Duodenal mucosa (tissue), 2 donors: ENCODE measurements at regions not wholly inside any gene's neighbourhood (a gene's known extent, or its start where the extent isn't known, plus 50 kb on each side); places are given as distances from the start of the nearest gene placed in this dataset.

Experiments used
- H3K27ac ChIP-seq: one replicate; pipeline ENCODE4 v1.7.0; 2013; ENCODE audit warnings: low read depth, low read length
- H3K27me3 ChIP-seq, 2 donors: one replicate each; pipeline ENCODE4 v1.7.0; 2013; ENCODE audit warnings: low read length in 2 of 2, control low read depth in 1 of 2; ENCODE audit not compliant: insufficient read depth in 2 of 2, control insufficient read depth in 1 of 2
- H3K36me3 ChIP-seq, 2 donors: one replicate each; pipeline ENCODE4 v1.7.0; 2013; ENCODE audit warnings: low read length in 2 of 2, control low read depth in 1 of 2; ENCODE audit not compliant: insufficient read depth in 2 of 2, control insufficient read depth in 1 of 2
- H3K4me1 ChIP-seq, 2 donors: one replicate each; pipeline ENCODE4 v1.7.0; 2013; ENCODE audit warnings: low read length in 2 of 2, control low read depth in 1 of 2; ENCODE audit not compliant: insufficient read depth in 2 of 2, control insufficient read depth in 1 of 2
- H3K4me3 ChIP-seq, 2 donors: one replicate each; pipeline ENCODE4 v1.7.0; 2013; ENCODE audit warnings: low read length in 2 of 2, low read depth in 1 of 2
- H3K9ac ChIP-seq, 2 donors: one replicate each; pipeline ENCODE4 v1.7.0; 2013; ENCODE audit warnings: low read length in 2 of 2, low read depth in 1 of 2
- H3K9me3 ChIP-seq, 2 donors: one replicate each; pipeline ENCODE4 v1.7.0; 2013; ENCODE audit warnings: low read length in 2 of 2, control low read depth in 1 of 2; ENCODE audit not compliant: control insufficient read depth in 1 of 2

DNA sequence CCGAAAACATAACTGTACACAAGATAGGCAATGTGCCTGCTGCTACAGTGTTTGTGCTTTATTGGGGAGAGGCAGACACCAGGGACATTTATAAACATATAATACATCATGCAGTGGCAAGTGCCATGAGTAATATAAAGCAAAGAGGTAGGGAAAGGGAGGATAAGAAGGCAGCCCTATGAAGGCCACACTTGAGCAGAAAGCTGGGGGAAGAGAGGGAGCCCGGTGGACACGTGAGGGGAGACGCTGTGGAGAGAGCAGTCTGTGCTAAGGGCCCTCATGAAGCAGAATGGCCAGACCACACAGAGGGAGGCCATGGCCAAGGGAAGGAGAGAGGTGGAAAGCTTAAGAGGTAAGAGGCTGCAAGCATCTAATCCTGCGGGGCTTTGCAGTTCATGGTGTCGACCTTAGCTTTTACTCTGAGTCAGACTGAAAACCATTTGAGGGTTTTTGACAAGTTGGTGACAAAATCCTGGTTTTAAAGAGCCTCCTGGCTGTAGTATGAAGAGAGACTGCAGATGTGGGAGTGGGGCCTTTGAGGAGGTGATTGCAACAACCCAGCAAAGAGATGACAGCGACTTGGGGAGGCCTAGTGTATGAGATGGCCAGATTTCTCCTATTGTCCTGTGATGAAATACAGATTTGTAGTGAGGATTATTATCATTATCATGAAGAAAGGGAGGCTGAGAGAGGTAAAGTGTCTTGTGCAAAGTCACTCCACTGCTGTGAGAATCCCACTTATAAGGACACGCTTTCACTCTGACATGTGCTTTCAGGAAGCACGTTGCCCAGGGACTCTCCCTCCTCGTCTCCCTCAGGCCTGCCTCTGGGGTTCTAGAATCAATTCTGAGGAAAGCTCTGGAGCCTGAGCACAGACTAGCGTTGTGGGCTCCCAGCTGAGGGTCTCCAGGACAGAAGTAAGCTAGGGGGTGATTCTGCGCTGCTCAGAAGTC is 192.9 kb downstream of the RHOU start:
- peaks cover 7 to 14% of the 10 kb centered on the region in 2 donors for H3K4me1 ChIP-seq
- no peak overlapping the region for H3K4me3 ChIP-seq
- no peaks in the 10 kb centered on the region for H3K27me3 ChIP-seq
- no peak overlapping the region for H3K27ac ChIP-seq
- H3K9ac ChIP-seq: no peak overlapping the region
- H3K9me3 ChIP-seq: no peaks in the 10 kb centered on the region
- no peaks in the 10 kb centered on the region for H3K36me3 ChIP-seq

DNA sequence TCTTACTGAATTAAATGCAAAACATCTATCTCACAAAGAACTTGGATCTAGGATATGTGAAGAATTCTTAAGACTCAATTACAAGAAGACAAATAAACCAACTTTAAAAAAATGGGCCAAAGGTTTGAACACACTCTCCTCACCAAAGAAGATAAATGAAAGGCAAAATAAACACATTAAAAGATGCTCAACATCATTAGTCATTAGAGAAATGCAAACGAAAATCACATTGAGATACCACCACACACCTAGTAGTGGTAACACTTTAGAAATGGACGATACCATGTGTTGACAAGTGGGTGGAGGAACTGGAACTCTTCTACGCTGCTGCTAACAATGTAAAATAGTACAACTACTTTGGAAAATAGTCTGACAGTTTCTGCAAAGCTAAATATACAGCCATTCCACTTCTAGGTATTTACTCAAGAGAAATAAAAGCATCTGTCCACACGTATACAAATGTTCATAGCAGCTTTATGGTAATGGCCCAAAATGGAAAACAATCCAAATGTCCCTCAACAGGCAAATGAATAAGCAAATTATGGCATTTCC is 194.3 kb downstream of the RHOU start:
- no peak overlapping the region for H3K4me3 ChIP-seq
- no peak overlapping the region for H3K27ac ChIP-seq
- no peaks in the 10 kb centered on the region for H3K27me3 ChIP-seq
- no peaks in the 10 kb centered on the region for H3K36me3 ChIP-seq
- peaks cover 14 to 28% of the 10 kb centered on the region in 2 donors for H3K4me1 ChIP-seq
- no peaks in the 10 kb centered on the region for H3K9me3 ChIP-seq
- no peak overlapping the region for H3K9ac ChIP-seq

- Histone ChIP-seq H3K36me3 (no peaks in the 10 kb centered on the region), H3K9me3 (no peaks in the 10 kb centered on the region), H3K4me1 (peaks cover 19 to 37% of the 10 kb centered on the region in 2 donors), H3K4me3 (no peak overlapping the region), H3K27me3 (no peaks in the 10 kb centered on the region), H3K27ac (no peak overlapping the region), H3K9ac (no peak overlapping the region)
Measured at GRCh38 chr1:228930479-228930957, 195.2 kb downstream of the RHOU start.

DNA sequence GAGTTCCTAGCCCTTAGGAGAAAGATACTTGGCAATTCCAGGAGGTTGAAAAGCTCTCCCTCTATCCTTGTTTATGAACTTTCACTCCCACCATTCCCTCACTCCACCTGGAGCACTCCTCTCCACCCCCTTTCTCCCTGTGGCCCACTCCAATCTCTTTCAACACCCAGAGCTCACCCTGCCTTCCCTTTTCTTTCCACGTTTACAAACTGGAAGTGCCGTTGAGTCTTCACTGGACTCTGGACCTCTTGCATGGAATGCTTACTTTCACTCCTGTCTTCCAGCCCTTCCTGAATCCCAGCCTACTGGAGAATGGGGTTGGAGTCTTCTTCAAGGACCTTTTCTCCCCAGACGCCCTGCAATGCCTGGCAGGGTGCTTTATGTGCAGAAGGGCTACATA is 198.5 kb downstream of the RHOU start:
- no peaks in the 10 kb centered on the region for H3K27me3 ChIP-seq
- no peaks in the 10 kb centered on the region for H3K9me3 ChIP-seq
- H3K4me3 ChIP-seq: peak overlapping the region in 1 of 2 donors; percentile 41
- no peaks in the 10 kb centered on the region for H3K36me3 ChIP-seq
- H3K4me1 ChIP-seq: peaks cover 49 to 68% of the 10 kb centered on the region in 2 donors
- H3K27ac ChIP-seq: no peak overlapping the region
- H3K9ac ChIP-seq: no peak overlapping the region

DNA sequence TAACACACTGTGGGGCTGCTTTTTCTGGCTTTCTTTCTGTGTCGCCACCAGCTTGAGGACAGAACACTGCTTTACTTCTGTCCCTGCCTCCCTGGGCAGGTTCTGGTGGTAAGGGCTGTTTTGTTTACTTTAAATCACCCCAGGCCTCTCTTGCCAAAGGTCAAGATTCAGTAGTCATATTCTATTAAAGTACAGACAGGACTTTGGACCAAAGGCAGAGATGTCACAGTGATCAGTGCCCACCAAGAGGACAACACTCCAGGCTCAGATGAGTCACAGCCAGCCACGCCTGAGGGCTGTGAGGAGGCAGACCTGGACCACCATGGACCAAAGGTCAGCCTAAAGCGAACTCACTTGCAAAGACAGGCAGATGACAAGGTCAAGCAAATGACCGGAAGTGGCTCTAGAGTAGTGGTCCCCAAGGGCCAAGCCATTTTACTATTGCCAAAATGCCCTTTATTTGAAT is 200.0 kb downstream of the RHOU start:
- Histone ChIP-seq H3K27ac (no peak overlapping the region), H3K27me3 (no peaks in the 10 kb centered on the region), H3K36me3 (no peaks in the 10 kb centered on the region), H3K9me3 (no peaks in the 10 kb centered on the region), H3K4me1 (peaks cover 49 to 68% of the 10 kb centered on the region in 2 donors), H3K4me3 (no peak overlapping the region), H3K9ac (no peak overlapping the region)

DNA sequence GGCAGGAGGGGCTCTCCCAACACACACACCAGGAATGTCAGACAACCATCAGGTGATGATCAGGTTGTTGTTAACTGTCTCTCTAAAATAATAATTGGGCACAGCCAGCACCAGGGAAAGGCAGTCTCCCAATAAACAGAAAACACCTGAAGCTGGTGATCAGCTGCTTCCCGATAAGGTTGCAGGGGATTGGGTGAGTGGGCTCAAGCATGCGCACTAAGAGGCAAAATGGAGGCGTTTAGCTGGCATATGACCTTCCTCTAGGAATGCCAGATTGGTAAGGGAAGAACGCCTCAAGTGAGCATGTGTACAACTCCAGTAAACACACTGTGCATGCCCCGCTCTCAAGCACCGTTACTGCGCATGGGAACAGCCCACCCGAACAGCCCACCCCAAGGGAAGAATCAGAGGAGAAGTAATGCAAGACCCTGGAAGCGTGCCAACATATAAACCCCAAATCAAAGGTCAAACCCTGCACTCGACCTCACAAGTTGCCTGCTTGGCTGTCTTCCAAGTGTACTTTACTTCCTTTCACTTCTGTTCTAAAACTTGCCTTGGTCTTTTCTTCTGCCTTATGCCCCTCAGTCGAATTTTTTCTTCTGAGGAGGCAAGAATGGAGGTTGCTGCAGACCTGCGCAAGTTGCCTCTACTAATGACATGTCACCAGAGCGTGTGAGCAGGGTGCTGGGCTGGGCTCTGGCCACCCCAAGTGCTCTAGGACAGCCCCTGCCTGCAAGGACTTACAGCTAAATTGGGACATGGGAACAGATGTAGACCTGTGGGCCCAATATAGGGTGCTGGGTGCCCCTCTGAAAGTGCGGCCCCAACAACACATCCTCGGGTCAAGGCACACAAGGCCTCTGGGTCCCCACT is 200.8 kb downstream of the RHOU start:
- peak overlapping the region; percentile 46 for H3K27ac ChIP-seq
- no peaks in the 10 kb centered on the region for H3K9me3 ChIP-seq
- no peaks in the 10 kb centered on the region for H3K27me3 ChIP-seq
- peak overlapping the region in 1 of 2 donors; percentile 26 for H3K4me3 ChIP-seq
- no peaks in the 10 kb centered on the region for H3K36me3 ChIP-seq
- H3K9ac ChIP-seq: peak overlapping the region in 1 of 2 donors; percentile 35
- H3K4me1 ChIP-seq: peaks cover 43 to 65% of the 10 kb centered on the region in 2 donors

GRCh38 chr1:228936881-228937280 is 201.6 kb downstream of the RHOU start:
- Histone ChIP-seq H3K27me3 (no peaks in the 10 kb centered on the region), H3K36me3 (no peaks in the 10 kb centered on the region), H3K27ac (no peak overlapping the region), H3K9ac (no peak overlapping the region), H3K9me3 (no peaks in the 10 kb centered on the region), H3K4me1 (peaks cover 43 to 64% of the 10 kb centered on the region in 2 donors), H3K4me3 (no peak overlapping the region)

DNA sequence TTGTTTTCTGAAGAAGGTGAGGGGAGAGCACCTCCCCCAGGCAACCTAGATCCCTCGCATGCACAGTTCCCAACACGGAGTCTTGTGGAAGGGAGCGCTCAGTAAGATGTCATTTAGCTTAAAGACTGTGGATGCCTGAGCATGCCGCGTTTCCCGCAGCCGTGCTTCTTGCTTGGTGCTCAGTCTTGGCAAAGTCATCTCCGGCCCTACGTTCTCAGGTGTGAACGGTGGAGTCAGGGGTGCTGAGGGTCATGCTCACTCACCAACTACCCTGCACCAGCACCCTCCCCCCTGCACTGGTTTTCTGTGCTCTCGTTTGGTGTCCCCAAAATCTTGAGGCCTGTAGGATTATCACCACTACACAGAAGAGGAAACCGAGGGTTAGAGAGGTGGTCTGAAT is 202.1 kb downstream of the RHOU start:
- Histone ChIP-seq H3K27ac (no peak overlapping the region), H3K9me3 (no peaks in the 10 kb centered on the region), H3K9ac (no peak overlapping the region), H3K4me3 (no peak overlapping the region), H3K36me3 (no peaks in the 10 kb centered on the region), H3K4me1 (peaks cover 43 to 64% of the 10 kb centered on the region in 2 donors), H3K27me3 (no peaks in the 10 kb centered on the region)

DNA sequence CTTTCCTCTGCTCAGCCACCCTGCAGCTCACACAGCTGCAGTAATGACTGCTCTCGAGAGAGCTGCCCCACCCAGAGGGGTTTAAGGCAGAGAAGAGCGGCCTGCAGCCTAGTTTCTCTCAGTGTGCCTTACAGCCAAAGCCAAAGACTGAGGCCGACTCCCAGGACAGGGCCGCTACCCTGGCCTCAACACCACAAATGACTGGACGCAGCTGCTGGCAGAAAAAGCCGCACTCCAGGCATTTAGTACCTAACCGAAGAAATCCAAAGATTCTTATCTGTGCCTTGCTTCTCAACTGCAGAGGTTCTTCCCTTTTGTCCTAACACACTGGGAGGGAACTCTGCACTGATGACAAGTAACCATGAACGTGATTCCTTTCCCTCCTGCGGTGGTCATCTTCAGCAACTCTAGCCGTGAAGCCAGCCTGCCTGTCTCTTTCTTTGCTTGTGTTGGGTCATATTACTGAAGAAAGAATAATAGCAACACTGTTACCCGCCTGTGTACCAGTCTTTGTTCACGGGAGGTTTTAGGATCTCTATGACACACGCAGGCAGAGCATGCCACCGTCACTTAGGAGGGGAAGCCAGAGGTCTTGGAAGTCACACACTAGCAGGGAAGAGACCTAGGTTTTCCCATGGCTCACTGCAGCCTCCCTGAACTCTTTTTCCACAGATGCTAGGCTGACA is 202.7 kb downstream of the RHOU start:
- H3K9ac ChIP-seq: no peak overlapping the region

More for the DNA sequence above, 202.7 kb downstream of the RHOU start:
- no peaks in the 10 kb centered on the region for H3K27me3 ChIP-seq
- H3K4me3 ChIP-seq: no peak overlapping the region
- no peaks in the 10 kb centered on the region for H3K9me3 ChIP-seq
- no peaks in the 10 kb centered on the region for H3K36me3 ChIP-seq
- H3K4me1 ChIP-seq: peaks cover 43 to 63% of the 10 kb centered on the region in 2 donors
- no peak overlapping the region for H3K27ac ChIP-seq
